Panc1 (cell line): ENCODE measurements at regions not wholly inside any gene's neighbourhood (a gene's known extent, or its start where the extent isn't known, plus 50 kb on each side); places are given as distances from the start of the nearest gene placed in this dataset.

ENCODE experiments used
- POLR2AphosphoS5 ChIP-seq: IDR thresholded peaks from 2 replicates; pipeline ENCODE4 v1.6.1; 2012; ENCODE audit warnings: mild to moderate bottlenecking, low read depth, low read length, moderate library complexity
- TF ChIP-seq, protein P1 (sequence below): fragments of 450-650 bp; IDR thresholded peaks from 2 replicates; pipeline ENCODE4 v1.5.1; 2017; ENCODE audit warnings: mild to moderate bottlenecking
- TF ChIP-seq, protein P2 (sequence below), 2 experiments: IDR thresholded peaks; 2 replicates each; pipeline ENCODE4 v1.6.1; 2011 to 2012; ENCODE audit warnings: low read depth in 2 of 2, control low read depth in 1 of 2, low read length in 1 of 2, mild to moderate bottlenecking in 1 of 2, moderate library complexity in 1 of 2; ENCODE audit not compliant: insufficient read depth in 1 of 2

DNA sequence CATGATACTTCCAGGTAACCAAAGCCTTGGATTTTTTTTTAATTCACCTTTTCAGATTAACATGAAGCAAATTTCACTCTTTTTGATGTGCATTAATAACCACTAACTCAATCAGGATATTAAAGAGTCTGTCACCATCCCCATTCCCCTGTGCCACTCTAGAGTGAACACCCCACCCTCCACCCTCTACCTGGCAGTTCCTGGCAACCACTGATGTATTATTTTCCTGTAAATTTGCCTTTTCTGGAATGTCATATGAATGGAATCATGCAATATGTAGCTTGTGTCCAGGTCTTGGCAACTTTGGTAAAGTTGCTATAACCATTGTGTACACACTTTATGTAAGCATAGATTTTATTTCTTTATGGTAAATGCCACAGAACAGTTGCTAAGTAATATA lies 627.6 kb downstream of the MCTP2 start:
- TF ChIP-seq, protein P1, sequence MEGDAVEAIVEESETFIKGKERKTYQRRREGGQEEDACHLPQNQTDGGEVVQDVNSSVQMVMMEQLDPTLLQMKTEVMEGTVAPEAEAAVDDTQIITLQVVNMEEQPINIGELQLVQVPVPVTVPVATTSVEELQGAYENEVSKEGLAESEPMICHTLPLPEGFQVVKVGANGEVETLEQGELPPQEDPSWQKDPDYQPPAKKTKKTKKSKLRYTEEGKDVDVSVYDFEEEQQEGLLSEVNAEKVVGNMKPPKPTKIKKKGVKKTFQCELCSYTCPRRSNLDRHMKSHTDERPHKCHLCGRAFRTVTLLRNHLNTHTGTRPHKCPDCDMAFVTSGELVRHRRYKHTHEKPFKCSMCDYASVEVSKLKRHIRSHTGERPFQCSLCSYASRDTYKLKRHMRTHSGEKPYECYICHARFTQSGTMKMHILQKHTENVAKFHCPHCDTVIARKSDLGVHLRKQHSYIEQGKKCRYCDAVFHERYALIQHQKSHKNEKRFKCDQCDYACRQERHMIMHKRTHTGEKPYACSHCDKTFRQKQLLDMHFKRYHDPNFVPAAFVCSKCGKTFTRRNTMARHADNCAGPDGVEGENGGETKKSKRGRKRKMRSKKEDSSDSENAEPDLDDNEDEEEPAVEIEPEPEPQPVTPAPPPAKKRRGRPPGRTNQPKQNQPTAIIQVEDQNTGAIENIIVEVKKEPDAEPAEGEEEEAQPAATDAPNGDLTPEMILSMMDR, result no peak
- TF ChIP-seq POLR2AphosphoS5, result no peak
- TF ChIP-seq, protein P2, sequence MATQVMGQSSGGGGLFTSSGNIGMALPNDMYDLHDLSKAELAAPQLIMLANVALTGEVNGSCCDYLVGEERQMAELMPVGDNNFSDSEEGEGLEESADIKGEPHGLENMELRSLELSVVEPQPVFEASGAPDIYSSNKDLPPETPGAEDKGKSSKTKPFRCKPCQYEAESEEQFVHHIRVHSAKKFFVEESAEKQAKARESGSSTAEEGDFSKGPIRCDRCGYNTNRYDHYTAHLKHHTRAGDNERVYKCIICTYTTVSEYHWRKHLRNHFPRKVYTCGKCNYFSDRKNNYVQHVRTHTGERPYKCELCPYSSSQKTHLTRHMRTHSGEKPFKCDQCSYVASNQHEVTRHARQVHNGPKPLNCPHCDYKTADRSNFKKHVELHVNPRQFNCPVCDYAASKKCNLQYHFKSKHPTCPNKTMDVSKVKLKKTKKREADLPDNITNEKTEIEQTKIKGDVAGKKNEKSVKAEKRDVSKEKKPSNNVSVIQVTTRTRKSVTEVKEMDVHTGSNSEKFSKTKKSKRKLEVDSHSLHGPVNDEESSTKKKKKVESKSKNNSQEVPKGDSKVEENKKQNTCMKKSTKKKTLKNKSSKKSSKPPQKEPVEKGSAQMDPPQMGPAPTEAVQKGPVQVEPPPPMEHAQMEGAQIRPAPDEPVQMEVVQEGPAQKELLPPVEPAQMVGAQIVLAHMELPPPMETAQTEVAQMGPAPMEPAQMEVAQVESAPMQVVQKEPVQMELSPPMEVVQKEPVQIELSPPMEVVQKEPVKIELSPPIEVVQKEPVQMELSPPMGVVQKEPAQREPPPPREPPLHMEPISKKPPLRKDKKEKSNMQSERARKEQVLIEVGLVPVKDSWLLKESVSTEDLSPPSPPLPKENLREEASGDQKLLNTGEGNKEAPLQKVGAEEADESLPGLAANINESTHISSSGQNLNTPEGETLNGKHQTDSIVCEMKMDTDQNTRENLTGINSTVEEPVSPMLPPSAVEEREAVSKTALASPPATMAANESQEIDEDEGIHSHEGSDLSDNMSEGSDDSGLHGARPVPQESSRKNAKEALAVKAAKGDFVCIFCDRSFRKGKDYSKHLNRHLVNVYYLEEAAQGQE (IDR thresholded peaks at IDR 0.05; ENCODE audit: insufficient read depth in 1 of 2, low read depth in 2 of 2, low read length in 1 of 2), result no peak
